GM23248 (cell line): ENCODE measurements at regions not wholly inside any gene's neighbourhood (a gene's known extent, or its start where the extent isn't known, plus 50 kb on each side); places are given as distances from the start of the nearest gene placed in this dataset.

Experiments
- EZH2 ChIP-seq: fragments of 200-600 bp; sonication (generic); IDR thresholded peaks from 2 replicates; pipeline ENCODE4 v1.6.1; 2018; ENCODE audit warnings: antibody characterized with exemption, mild to moderate bottlenecking; ENCODE audit not compliant: insufficient read depth, poor library complexity, severe bottlenecking
- EZH2phosphoT487 ChIP-seq: fragments of 200-600 bp; sonication (generic); IDR thresholded peaks from 2 replicates; pipeline ENCODE4 v1.6.1; 2018; ENCODE audit warnings: antibody characterized with exemption, moderate library complexity, mild to moderate bottlenecking, low read depth; ENCODE audit not compliant: insufficient read depth

DNA sequence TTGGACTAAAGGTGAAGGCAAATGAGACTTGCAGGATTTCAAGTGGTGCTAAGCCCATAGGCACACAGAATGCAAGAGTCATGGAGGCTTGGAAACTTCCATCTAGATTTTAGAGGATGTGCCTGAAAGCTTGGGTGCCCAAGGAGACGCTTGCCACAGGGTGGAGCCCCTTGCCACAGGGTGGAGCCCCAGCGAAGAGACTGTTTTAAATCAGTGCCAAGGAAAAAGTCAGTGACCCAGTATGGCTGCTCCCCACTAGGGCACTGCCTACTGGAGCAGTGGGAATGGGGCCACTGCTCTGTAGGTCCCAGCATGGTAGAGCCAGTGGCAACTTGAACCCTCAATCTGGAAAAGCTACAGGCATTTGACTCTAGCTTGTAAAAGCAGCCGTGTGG lies 794.2 kb upstream of the LCORL start:
- no peak for TF ChIP-seq EZH2
- TF ChIP-seq EZH2phosphoT487 = no peak
